ENCODE measurements at regions not wholly inside any gene's neighbourhood (a gene's known extent, or its start where the extent isn't known, plus 50 kb on each side); places are given as distances from the start of the nearest gene placed in this dataset.

DNA sequence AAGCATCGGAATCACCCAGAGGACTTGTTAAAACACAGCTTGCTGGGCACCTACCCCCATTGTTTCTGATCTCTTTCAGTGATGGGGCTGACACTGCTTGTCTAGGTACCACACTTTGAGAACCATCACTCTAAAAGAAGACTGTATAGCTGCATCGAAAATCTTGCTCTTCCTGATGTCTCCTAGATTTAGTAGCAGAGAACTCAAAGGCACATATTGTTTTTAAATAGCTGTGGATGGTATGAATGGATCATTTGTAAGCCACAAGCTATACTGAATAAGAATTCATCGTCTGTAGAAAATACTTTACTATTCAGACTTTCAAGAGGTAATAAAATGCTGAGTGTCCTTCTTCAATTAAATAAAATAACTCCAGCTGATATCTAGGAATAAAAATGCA lies 405.4 kb downstream of the ANKRD50 start:
- TF ChIP-seq GATA2 (IDR thresholded peaks at IDR 0.05; ENCODE audit: low read depth, low read length) (no peak), GATA3 (IDR thresholded peaks at IDR 0.05; ENCODE audit: low read depth, low read length) (no peak)

DNA sequence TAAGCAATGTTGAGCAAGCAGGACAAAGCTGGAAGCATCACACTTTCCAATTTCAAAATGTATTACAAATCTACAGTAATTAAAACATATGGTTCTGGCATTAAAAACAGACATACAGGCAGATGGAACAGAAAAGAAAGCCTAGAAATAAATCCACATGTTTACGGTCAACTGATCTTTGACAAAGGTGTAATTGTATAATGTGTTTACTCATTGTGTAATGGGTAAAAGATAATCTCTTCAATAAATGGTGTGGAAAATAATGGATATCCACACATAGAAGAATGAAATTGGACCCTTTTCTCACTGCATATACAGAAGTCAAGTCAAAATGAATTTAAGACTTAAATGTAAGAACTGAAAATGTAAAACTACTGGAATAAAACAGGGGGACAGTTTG lies 394.2 kb downstream of the ANKRD50 start:
- no peak for TF ChIP-seq GATA2 (IDR thresholded peaks at IDR 0.05; ENCODE audit: low read depth, low read length)
- TF ChIP-seq GATA3 (IDR thresholded peaks at IDR 0.05; ENCODE audit: low read depth, low read length), result no peak

DNA sequence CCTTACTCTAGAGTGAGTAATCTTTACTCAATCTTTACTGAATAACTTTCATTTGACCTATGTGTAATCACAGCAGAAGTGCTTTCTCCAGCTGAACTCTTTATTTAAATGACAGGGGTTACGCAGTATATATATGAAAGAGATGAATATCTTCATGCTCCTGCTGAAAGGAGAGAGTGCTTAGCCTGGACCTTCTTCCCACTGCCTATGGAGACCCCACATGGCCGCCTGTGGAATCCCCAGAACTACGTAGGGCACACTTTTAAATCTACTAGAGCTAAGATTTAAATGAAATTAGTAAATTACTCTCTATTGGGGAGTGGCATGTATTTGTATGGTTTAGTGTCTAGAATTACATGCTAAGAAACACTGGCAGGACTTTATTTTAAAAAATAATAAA lies 391.2 kb downstream of the ANKRD50 start:
- TF ChIP-seq GATA3 (IDR thresholded peaks at IDR 0.05; ENCODE audit: low read depth, low read length) (no peak), GATA2 (IDR thresholded peaks at IDR 0.05; ENCODE audit: low read depth, low read length) (no peak)

DNA sequence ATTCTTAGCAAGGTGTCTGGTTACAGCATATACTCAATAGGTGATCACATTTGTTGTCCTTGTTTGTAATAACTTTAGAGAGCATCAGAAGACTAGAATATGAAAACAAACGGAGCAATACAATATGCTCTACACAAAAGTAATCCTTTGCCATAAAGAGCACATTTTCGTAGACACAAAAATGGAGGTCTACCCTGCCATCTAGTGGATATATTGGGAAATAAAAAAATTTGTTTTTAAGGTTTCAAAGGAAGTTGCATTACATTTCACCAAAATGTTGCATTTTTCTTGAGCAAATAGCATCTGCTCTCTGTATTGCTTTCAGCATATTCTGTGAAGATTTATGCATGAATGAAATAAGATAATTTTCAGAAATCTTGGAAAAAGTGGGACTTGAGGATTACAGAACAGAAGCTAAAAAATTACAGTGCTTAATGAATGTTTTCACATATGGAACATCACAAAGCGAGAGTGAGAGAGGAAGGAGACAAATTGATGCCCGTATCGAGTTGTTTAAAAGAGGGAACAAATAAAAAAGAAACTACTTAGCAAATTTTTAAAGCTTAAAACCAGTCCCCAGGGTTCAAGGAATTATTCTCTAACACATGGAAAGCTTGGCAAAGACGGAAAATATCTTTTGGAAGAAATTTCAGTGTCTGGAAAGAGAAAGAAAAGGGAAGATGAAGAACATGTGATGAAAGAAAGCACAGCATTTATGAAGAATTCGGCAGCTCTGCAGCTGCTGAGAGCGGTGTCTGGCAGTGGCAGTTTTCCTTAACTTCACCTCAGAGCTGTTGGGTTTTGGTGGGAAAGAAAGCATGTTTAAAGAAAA lies 390.1 kb downstream of the ANKRD50 start:
- TF ChIP-seq GATA3 (IDR thresholded peaks at IDR 0.05; ENCODE audit: low read depth, low read length) (no peak), GATA2 (IDR thresholded peaks at IDR 0.05; ENCODE audit: low read depth, low read length) (no peak)

DNA sequence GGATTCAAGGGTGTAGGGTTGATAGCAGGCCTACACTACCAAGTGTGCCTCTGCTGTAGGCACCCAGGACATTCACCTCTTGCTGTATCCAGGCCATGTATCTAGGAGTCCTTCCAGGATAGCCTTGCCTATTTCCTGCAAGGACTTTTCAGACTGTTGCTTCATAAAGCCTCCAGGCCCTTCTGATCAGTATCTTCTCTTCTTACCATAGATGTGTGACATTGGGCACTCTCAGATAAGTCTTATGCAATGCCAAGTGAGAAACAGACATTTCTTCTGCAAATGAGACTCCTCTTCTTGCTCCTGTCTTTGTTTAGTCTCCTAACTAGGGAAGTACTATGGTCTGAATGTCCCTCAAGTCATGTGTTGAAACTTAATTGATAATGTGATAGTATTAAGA lies 386.8 kb downstream of the ANKRD50 start:
- TF ChIP-seq GATA3 (IDR thresholded peaks at IDR 0.05; ENCODE audit: low read depth, low read length) (no peak), GATA2 (IDR thresholded peaks at IDR 0.05; ENCODE audit: low read depth, low read length) (no peak)

DNA sequence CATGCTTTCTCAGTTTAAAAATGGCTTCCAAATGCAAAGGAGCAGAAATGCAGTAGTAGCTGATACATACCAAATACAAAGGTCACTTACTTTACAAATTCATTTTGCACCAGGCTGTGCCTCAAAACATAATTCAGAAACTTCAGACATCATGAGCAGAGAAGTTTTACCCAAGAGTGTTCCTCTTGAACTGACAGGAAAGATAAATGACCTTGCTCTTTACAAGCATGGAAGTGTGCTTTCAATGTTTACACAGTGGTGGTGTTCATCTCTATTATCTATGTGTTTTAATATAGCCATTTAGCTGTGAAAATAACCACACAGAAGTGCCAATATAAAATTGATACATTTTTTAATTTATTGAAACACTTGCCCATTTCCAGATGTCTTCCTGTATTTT lies 383.4 kb downstream of the ANKRD50 start:
- TF ChIP-seq GATA3 (IDR thresholded peaks at IDR 0.05; ENCODE audit: low read depth, low read length), result no peak
- no peak for TF ChIP-seq GATA2 (IDR thresholded peaks at IDR 0.05; ENCODE audit: low read depth, low read length)

DNA sequence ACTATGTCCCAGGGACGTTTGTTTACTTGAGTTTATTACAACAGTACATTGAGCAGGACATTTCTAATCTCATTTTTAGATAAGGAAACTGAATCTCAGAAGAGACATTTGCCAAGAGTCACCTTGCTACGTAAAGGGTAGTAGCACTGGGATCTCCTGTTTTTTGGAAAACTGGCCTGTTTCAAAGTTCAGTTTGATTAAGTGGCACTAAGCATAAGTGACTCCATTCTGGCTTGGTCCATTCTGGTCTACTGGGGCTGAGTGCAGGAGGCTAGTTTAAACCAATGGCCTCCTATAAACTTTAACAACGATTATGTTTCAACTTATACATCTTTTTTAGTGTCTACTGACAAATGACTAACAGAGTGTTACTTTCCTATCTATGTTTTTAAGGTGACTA lies 382.5 kb downstream of the ANKRD50 start:
- TF ChIP-seq GATA2 (IDR thresholded peaks at IDR 0.05; ENCODE audit: low read depth, low read length) (no peak), GATA3 (IDR thresholded peaks at IDR 0.05; ENCODE audit: low read depth, low read length) (no peak)

DNA sequence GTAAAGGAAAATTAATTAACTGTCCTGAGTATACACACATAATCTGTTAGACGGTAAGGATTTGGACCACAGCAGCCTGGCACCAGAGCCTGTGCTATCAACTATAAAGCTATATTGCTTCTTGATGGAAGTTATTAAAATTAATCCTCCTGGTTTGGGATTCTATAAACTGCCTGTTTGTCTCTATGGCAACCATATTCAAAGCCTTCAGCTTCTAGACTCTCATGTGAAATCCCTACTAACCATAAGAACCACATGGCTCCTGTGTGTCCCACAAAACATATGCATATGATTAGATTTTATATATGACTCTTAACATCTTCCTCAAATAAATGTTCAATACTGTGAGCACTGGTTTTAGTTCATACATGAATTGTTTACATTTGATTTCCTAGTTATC lies 380.8 kb downstream of the ANKRD50 start:
- TF ChIP-seq GATA2 (IDR thresholded peaks at IDR 0.05; ENCODE audit: low read depth, low read length) (no peak), GATA3 (IDR thresholded peaks at IDR 0.05; ENCODE audit: low read depth, low read length) (no peak)

DNA sequence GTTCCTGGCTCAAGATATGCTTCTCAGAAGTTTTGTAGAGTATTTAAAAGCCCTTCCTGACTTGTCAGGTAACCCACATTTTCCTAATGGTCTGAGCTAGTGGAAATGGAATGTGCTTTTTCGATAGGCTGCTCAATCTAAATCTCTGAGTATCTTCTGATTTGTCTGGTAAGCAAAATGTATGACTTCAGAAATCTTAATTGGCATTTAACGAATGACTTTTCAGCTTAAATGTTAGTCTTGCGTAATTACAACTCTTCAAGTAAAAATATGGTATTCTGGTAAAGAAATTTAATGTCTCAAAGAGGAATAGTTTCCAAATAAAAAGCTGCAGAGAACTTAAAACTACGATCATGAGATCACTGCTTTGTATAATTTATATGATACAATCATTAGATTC lies 379.1 kb downstream of the ANKRD50 start:
- TF ChIP-seq GATA2 (IDR thresholded peaks at IDR 0.05; ENCODE audit: low read depth, low read length) (no peak), GATA3 (IDR thresholded peaks at IDR 0.05; ENCODE audit: low read depth, low read length) (no peak)

DNA sequence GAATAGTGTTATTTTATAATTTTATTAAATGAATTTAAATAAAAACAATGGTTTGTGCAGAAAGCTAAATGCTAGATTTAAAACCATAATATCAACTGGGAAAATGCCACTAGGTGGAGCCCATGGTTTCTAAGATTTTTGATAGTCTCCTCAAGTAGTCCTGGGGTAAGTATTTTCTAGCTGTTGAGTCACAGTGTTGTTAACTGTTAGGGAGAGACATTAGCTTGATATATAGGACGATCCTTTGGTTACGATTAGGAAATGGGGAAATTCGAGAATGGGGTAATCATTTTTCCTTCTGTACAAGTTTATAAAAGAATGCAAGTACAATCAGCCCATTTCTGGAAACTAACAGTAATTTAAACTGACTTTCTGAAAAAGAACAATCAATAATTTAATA lies 378.4 kb downstream of the ANKRD50 start:
- TF ChIP-seq GATA3 (IDR thresholded peaks at IDR 0.05; ENCODE audit: low read depth, low read length) (no peak), GATA2 (IDR thresholded peaks at IDR 0.05; ENCODE audit: low read depth, low read length) (no peak)

DNA sequence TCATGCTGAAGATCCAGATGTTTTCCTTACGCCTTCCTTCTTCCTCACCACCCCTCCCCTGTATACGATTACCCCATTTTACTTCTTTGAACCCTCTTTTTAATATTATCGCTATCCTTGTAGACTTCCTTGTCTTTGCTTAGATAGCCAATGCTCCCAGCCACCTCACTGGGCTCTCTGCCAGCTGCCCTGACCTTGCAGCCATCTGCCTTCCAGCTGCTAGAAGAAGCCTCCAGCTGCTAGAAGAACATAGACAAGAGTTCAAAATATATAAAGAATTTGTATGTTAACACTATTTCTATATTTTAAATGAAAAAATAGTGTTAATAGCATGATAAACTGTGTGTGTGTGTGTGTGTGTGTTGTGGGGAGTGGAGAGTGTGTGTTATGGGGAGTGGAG lies 374.7 kb downstream of the ANKRD50 start:
- TF ChIP-seq GATA3 (IDR thresholded peaks at IDR 0.05; ENCODE audit: low read depth, low read length), result no peak
- TF ChIP-seq GATA2 (IDR thresholded peaks at IDR 0.05; ENCODE audit: low read depth, low read length), result no peak

DNA sequence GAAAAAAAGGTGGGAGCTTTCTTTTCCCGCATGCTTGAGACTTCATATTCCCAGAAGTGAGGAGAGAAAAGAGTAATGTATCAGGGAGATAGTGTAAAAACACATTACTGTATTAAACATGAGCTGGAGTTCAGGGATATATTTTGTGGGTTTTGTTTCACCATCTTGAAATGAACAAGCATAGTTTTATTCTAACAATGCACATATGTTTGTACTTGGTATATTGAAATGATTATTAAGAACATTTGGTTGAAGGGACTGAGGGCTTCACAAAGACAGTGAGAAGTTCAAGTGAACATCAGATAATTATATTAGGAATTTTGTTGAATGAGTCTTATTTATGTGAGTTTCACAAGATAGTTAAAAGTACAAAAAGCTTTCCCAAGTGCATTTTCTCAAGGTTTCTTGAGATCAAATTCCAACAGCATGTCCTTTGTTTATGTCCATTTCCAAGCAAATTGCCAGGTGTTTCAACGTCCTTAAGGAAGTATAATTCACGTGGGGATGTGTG lies 368.8 kb downstream of the ANKRD50 start:
- TF ChIP-seq GATA2 (IDR thresholded peaks at IDR 0.05; ENCODE audit: low read depth, low read length) (no peak), GATA3 (IDR thresholded peaks at IDR 0.05; ENCODE audit: low read depth, low read length) (no peak)

DNA sequence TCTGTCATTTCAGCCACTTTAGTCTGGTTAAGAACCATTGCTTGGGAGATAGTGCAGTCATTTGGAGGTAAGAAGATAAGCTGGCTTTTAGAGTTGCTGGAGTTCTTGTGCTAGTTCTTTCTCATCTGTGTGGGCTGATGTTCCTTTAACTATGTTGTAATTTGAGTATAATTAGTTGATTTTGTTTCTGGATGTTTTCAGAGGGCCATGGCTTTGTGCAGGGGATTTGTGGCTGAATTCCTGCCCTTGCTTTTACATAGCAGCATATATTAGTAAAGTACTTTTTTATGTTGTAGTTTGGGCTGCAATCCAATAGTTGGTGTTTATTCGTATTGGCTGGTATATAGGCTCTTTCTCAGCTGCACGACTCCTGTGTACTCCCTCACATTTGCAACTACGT lies 339.6 kb downstream of the ANKRD50 start:
- no peak for TF ChIP-seq GATA2 (IDR thresholded peaks at IDR 0.05; ENCODE audit: low read depth, low read length)
- no peak for TF ChIP-seq GATA3 (IDR thresholded peaks at IDR 0.05; ENCODE audit: low read depth, low read length)

DNA sequence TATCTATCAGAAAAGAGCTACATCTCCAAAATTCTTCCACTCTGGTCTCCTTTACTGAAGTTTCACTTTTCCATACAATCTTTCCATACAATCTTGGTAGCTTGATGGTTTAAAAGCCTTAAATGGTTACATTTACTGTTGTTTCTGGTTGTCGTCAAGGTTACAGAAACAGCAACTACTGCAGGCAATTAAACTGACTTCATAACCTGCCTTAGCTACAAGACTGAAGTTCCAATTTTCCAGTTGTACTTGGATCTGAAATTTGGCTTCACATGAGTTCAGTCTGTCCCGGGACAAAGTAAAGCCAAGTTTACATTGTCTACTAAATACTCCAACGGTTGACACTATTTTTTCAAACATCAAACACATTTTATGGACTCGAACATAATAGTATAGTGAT lies 326.4 kb downstream of the ANKRD50 start:
- TF ChIP-seq GATA2 (IDR thresholded peaks at IDR 0.05; ENCODE audit: low read depth, low read length), result no peak
- no peak for TF ChIP-seq GATA3 (IDR thresholded peaks at IDR 0.05; ENCODE audit: low read depth, low read length)

DNA sequence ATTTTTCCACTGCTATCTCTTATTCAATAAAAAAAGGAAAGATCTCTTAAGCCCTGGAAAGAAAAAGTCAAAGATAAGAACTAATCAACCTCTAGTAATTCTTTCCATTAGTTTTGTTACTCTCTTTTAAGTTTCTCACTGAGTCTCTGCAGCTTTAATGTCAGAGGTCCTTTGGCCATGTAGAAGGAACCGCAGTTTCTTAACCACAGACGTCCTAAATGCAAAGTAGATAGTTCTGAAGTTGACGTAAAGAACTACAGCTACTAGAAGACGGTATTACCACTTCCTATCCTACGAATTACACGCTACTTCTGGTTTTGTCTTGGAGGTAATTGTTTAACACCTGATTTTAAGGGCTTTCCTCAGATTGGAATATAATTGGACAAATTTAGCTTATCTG lies 325.9 kb downstream of the ANKRD50 start:
- TF ChIP-seq GATA2 (IDR thresholded peaks at IDR 0.05; ENCODE audit: low read depth, low read length) (no peak), GATA3 (IDR thresholded peaks at IDR 0.05; ENCODE audit: low read depth, low read length) (no peak)

Data from SH-SY5Y (cell line).